ENCODE measurements at regions not wholly inside any gene's neighbourhood (a gene's known extent, or its start where the extent isn't known, plus 50 kb on each side); places are given as distances from the start of the nearest gene placed in this dataset.

GRCh38 chr17:77786090-77786489, 172.4 kb upstream of the TNRC6C start:
- TF ChIP-seq EZH2phosphoT487 (conservative IDR thresholded peaks at IDR 0.05; ENCODE audit: low read length), result no peak
- no peak for TF ChIP-seq CTCF (IDR thresholded peaks at IDR 0.05; ENCODE audit: insufficient read depth, low read length, poor library complexity, severe bottlenecking)
